HTR-8/SVneo (cell line): ENCODE measurements at regions not wholly inside any gene's neighbourhood (a gene's known extent, or its start where the extent isn't known, plus 50 kb on each side); places are given as distances from the start of the nearest gene placed in this dataset.

Experiments used
- DNase-seq: peaks from one replicate; pipeline ENCODE4 v3.0.0; 2011; ENCODE audit warnings: low spot score, mixed read lengths; ENCODE audit not compliant: insufficient read length
- FAIRE-seq: peaks from 2 replicates; lab custom pipeline; 2011; peaks lifted over from hg19 to GRCh38; lab: Jason Lieb, UNC

- DNase-seq (no peak), FAIRE-seq (no peak)
Measured at GRCh38 chr13:39274739-39275325, 236.6 kb downstream of the NHLRC3 start.

- FAIRE-seq, result no peak
- no peak for DNase-seq
Measured at GRCh38 chr13:39279077-39279476, 240.8 kb downstream of the NHLRC3 start.

- no peak for DNase-seq
- no peak for FAIRE-seq
Measured at GRCh38 chr13:39281539-39282150, 243.4 kb downstream of the NHLRC3 start.

GRCh38 chr13:39282400-39282972 is 244.2 kb downstream of the NHLRC3 start:
- no peak for DNase-seq
- FAIRE-seq, result no peak

GRCh38 chr13:39283072-39283471 is 244.8 kb downstream of the NHLRC3 start:
- no peak for DNase-seq
- no peak for FAIRE-seq

GRCh38 chr13:39284801-39285388 is 246.6 kb downstream of the NHLRC3 start:
- DNase-seq, result no peak
- FAIRE-seq, result no peak
